ENCODE measurements at regions not wholly inside any gene's neighbourhood (a gene's known extent, or its start where the extent isn't known, plus 50 kb on each side); places are given as distances from the start of the nearest gene placed in this dataset.
"Not testable (repeated sequence)": the region's sequence is repeated elsewhere in the genome, so short reads cannot be mapped to it uniquely, and the experiment has no call there.

DNA sequence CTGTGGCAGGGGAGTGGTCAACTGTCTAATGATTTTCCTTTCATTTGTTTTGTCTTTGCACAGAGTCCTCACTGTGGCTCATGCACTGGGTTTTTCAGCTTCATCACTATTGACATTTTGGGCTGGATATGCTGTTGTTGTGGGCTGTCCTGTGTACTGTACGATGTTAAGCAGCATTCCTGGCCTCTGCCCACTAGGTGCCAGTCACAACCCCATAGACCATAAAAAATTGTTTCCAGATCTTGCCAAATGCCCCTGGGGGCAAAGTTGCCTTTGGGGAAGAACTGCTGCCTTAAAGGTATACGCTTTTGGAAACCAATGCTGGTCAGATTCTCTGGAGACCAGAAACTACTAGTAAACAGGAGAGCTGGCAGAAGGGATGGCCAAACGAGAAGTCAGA lies 310.4 kb downstream of the SPRY2 start:
- no peak for DNase-seq

DNA sequence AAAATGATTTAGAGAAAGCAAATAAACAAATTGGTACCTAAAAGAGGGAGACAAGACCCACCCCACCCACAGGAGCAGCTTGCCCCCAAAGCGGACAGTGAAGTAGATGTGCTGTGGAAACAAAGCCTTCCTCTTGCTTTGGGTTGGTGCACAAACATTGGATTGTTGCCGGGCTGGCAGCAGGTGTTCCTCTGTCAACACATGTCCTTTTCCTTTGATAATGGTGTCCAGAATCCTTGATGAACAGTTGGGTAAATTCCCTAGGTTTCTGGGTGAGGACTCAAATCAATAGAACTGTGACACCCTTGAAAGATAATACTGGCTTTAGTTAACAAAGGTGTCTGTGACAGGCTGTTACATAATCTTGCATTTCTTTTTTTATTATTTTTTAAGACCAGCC lies 311.8 kb downstream of the SPRY2 start:
- no peak for DNase-seq

DNA sequence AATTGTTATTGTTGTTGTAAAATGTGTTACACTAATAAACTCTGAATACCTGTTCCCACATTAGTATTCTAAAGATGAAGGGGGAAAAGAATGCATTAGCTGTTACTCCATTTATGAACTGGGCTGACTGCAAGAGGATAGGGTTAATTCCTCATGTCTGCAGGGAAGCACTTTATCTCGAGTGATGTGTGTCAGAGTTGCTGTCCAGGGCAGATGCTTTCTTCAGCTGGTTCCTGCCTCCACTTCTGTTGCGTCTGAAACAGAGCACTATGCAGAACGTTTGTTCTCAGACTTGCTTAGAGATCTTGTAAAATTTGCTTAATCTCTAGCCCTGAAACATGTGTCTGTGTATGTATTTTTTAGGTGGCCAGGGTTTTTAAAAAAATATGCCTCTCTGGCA lies 318.8 kb downstream of the SPRY2 start:
- no peak for DNase-seq

DNA sequence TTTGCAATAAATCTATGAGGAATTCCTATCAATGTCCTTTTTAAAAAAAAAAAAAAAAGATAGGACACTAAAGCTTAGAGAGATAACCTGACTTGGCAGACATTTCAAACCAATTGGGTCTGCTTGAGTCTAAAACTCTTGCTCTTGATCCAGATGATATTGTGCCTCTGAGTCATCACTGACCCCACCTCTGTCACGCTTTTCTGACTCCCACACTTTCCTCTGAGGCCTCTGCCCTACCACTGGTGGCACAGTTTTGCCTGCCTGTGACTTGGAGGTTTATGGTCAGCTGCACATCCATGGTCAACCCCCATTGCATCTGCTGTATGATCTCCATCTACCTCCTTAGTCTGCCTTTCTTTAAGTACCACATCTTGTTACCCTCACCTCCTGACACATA lies 328.7 kb downstream of the SPRY2 start:
- DNase-seq: no peak

DNA sequence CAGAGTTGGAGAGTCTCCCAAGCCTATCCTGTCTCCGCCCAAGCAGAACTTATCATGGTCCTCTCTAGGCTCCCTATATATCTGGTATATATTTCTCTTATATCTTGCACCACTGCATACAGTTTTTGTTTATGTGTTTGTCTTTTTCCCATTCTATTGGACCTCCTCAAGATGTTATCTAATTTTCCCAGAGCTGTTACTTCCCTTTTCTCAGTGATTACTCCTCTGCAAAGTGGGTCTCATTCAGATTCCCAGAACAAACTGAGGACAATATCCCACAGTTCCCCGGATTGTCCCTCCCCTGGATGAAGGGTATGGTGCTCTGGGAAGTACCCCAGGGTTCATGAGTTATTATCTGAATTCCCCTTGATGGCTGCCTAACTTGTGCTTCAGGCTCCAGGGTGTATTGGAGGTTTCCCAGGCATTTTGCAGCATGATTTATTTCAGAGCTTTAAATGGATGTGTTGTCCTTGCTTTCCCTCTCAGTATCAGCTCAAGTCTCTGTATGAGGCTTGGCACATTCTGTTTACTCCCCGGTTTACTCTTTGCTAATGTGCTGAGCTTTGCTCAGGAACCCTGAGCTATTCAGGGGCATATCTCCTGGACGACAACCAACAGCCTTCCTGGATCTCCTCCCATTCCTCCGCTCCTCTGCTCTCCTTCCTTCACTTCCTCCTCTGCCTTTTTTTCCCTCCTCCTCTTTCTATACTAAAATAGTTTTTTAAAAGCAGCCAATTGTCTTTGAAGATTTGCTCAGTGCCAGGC lies 329.3 kb downstream of the SPRY2 start:
- DNase-seq: no peak

DNA sequence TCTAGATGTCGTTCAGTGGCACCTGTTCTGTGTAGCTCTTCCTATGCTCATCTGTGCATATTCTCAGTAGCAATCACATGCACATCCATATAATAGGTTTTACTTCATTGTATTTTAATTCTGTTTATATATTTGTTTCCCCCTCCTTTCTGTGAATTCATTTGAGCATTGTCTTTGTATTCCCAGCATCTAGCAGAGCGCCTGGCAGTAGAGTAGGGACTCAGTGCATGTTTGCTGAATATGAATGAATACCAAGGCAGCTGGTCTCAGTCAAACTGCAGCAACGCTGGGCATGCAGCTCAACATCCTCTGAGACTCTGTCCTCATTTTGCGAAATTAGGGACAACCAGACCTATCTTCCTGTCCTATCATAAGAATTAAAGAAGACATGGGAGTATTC lies 330.1 kb downstream of the SPRY2 start:
- DNase-seq: no peak

DNA sequence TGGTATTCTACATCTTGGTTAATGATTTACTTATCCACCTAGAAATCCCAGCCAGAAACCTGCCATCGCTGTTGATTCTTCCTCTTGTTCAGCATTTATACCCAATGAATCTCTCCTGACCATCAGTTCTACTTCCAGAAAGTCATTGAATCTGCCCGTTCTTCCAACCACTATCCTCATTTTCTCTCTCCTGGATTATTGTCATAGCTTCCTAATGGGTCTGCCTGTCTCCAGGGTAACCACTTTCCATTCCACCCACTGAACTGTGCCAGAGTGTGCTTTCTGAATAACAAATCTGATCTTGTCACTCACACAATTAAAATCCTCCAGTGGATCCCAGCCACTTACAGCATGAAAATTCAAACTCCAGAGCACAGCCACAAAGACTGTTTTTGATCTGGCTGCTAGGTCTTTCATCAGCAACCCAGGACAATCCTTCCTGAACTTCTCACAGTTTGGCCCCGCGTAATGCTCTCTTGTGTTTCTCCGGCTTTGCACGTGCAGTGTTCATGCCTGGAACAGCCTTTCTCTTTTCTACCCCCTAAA lies 330.6 kb downstream of the SPRY2 start:
- no peak for DNase-seq

DNA sequence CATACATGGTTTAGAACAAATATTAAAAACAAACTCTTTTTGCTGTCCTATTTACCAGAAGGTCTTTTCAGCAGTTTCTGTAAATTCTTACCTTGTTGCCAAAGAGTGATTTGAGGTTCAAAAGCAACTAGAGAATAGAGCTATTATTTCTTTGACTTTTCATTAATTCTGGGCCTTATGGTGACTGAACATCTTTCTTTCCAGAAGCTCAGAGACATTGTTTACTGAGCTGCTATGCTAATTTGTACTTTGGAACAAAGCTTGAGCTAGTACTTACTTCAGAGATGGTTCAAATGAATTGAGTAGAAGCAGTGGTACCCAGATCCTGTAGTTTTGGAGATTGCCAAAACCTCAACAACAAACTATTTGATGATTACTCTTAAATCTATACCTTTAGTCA lies 331.2 kb downstream of the SPRY2 start:
- no peak for DNase-seq

DNA sequence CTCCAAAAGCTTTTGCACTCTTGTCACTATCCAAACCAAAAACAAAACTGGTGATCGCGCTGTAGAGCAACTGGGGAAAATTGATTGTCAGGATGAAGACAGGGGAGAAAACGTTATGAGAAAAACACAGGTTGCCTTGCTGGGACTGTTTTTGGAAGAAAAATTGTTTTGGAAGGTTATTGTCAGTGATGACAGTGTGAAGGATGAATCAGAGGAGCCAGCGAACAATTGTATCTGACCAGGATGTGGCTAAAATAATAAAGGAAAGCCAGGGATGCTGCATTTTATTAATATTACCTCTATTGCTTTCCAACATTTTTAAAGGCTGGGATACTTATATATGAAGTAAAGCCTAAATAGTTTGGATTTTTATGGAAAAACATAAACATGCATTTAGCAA lies 334.0 kb downstream of the SPRY2 start:
- DNase-seq: no peak

DNA sequence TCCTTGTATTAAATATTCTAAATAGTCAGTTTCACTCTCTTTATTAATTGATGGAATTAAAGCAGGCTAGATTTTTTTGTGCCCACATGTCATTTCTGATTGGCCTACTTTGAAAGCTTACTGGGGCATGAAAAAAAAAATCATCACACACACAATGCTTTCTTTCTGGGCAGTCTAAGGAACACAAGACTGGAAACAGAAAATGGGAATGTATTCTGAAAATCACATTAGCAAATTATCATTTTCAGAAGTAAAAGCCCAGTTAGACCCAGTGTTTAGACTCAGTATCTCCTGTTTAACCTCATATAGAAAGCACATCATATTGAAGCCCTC lies 339.4 kb downstream of the SPRY2 start:
- DNase-seq: no peak

DNA sequence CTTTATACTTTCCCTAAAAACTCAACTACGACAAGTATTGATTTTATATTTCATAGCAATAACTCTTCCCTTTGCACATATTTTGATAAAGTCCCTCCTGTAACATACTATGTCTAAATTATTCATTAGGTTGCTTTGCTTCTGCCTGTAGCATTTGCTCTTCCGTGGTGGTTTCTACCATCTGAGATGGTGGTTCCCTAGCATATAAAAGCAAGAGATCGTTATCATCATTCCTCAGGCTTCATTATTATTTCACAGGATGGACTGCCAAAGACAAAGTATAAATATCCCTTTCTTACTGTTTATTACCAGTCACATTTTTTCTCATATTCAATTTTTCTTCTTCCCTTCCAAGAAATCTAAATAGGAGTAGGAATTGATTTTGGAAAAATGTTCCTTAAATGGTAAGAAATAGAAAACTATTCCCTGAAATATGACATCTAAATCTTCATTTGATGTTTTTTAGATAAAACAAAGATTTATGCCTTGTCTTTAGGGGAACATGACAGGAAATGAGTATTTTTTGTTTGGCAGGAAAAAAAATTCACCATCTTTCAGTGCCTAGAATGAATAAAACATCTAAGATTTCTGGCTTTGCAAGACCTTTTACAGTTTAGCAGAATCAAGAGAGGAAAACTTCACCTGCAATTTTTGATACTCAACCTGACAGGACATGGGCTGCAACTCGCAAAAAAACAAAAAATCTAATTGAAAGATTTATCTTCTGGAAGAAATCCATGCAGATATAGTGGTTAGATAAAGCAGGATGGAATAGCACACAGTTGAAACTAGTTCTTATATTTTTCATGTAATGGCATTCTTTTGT lies 340.0 kb downstream of the SPRY2 start:
- DNase-seq: no peak

DNA sequence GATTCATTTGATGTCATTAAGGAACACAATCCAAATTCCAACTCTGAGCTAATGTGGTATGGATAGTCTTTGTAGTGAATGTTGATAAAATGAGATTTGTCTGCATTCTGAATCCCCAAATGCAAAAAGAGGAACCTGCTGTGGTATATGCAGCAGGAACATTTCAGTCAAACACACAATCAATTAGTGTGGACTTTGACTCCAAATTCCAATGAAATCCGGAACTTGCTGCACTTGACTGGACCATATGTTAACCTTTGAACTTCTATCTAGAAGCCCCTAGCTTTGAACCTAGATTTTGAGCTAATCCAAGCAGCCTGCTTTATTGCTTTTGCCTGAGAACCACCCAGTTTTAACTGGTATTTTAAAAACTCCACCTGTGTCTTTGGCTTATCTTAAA lies 341.3 kb downstream of the SPRY2 start:
- no peak for DNase-seq

DNA sequence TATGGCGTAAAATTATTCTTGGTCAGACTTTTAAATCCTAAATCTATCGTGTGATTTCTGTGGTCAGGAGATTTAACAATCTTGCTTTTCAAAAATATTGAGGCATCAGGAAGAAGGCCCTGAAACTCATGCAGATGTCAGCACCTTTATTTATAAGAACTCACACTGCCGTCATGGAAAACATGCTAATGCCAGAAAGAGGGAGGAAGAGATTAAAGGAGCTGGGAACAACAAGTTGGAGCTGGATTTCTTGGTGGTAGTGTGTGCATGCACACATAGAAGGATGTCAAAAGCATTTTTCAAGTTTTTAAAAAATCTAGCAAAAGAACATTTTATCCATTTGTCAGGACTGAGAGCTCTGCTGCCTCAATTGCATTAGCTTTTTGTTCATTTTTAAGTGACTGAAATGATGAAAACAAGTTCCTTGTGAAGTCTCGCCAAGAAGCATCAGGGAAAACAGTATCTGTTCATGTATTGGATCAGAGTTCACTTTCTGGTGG lies 342.5 kb downstream of the SPRY2 start:
- DNase-seq: no peak

DNA sequence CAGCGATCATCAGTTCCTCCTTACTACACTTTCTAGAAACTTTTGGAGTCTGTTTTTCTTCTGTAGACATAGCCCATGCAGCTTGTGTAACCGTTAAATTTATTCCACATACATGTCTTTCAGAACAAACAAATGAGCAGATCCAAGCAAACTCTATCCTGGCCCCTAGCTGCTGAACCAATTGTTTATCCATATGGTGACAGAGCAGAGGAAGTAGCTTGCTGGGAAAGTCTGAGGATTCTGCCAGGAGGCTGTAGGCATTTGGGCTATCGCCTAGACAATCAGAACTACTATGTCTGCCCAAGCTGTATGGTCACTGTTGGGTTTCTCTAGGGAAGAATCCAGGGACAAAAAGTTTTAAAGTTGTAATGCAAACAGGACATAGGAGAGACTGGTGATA lies 343.7 kb downstream of the SPRY2 start:
- no peak for DNase-seq

DNA sequence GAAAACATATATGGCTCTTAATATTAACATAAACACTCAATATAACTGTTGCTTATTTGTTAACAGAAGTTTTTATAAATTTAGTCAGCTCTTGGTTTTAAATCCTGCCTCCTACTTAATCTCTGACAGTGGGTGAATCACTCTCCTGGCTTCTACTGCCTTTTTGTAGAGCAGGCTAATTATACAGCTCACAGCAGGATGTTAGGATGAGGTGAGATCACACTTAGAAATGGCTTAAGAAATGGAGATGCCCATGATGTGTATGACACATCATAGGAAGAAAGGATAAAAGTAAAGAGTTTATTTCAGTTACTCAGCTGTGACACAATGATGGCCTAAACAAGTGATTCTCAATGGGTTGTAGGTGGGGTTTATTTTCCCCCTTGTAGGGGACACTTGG lies 345.6 kb downstream of the SPRY2 start:
- DNase-seq: peak; percentile 80

DNA sequence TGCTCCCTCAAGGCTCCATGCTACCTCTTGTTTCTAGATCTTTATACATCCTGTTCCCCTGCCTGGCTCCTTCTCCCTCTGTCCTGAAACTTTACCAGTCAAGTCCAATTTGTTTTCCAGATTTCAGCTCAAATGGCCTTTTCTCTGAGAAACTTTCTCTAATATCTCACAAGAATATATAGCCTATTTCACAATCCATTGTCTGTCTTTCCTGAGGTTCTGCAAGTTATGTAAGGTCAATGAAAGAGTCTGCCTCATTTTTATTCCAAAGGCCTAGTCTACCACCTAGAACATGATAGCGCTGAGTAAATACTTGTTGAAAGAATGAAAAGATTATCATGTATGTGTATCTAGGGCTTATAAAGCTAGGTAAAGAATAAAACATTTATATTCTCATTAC lies 348.8 kb downstream of the SPRY2 start:
- no peak for DNase-seq

DNA sequence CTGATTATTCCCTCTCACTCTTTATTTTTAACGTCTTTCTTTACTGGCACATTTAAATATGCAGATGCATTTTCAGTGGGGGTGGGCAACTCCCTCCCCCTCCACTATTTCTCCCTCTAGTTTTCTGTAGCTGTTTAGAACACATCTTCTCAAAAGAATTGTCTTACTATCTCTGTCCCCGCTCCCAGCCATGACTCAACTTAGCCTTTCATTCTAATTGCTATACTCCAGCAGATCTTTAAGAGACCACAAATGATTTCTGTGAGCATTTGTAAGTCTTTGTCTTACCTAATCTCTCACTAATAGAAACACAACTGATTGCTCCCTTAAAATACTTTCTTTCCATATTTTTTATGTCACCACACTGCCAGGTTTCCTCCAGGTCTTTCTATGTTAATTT lies 350.9 kb downstream of the SPRY2 start:
- DNase-seq: peak; percentile 15

DNA sequence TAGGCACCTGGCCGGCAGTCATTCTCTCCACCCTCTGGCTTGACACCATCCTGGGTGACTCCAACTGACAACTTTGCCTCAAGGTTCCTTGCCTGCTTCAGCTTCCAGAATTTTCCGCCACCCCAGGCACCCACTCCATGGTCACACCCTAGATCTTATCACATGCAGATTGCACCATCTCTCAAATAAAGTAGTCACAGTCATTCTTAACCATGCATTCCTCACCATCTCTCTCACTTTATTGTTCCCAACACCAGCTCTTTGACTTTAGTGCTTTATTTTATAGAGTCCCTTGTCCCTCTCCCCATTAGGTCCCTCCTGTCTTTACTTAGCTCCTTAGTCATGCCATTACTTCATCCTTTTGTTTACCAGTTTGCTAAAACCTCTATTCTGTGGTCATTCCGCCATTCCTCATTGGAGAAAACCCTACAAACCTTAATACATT lies 351.7 kb downstream of the SPRY2 start:
- DNase-seq: no peak

DNA sequence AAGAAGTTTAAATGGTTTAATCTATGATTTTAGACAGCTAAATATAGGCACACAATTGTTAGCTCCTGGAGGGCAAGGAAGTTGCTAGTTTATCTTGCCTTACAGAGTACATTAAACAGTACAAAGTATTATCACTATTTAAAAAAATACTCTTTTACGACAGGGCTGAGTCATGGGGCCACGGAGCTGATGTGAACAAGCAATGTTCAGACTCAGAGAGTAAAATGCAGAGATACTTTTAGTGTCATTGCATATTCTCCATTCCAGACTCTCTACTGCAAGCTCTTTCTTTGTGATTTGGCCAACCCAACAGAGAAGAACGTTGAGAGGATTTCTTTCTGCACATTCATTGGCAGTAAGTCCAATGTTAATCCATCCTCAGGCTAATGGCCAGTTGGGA lies 352.4 kb downstream of the SPRY2 start:
- DNase-seq: peak; percentile 49

DNA sequence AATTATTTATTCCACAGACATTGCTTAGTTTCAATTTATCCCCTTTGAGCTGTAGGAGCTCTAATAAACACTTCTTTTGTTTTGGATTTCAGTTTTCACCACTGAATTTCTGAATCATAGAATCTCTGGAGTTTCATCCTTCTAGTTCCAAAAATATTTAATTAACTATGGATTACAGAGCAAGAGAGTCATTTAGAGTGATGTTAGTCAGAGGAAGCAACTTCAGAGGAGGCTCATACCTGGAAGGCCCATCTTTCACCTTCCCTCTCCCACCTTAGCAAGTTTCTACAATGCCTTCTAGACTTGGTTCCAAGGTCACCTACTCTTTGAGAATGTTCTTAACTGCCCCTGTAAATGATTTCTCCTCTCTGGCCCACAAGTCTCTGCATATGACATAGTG lies 353.2 kb downstream of the SPRY2 start:
- DNase-seq: no peak

DNA sequence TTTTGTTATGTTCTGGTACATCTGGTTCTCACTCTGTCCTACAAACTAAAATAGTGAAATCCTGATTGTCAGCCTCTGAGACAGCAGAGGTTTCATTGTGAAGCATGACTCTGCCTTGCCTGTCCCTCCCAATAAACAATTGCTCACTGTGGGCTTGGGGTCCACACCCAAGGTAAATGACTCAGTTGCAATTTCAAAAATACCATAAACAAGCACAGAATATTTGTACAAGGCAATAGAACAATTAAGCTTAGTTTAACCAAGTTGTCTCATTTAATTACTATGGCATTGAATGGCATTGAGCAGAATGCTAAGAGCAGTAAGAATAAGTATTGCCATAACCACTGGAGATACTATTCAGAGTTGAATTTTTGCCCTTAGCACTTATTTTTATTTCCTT lies 353.6 kb downstream of the SPRY2 start:
- DNase-seq: no peak

DNA sequence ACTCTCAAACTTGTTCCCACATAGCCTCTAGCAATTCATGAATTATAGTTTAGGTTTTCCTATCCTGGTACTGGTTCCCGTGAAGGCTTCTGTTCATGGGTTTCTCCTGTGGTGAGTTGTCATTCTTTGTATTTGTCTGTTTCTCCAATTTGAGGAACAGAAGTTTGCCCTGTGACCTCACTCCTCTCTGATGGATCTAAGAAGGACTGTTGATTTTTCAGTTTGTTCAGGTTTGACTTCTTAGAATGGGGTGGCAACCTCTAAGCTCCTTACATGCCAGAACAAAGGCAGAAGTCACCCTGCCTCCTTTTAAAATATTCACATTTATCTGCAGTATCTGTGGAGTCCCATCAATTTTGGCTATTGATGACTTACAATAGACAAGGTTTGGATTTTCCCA lies 354.0 kb downstream of the SPRY2 start:
- DNase-seq: no peak

DNA sequence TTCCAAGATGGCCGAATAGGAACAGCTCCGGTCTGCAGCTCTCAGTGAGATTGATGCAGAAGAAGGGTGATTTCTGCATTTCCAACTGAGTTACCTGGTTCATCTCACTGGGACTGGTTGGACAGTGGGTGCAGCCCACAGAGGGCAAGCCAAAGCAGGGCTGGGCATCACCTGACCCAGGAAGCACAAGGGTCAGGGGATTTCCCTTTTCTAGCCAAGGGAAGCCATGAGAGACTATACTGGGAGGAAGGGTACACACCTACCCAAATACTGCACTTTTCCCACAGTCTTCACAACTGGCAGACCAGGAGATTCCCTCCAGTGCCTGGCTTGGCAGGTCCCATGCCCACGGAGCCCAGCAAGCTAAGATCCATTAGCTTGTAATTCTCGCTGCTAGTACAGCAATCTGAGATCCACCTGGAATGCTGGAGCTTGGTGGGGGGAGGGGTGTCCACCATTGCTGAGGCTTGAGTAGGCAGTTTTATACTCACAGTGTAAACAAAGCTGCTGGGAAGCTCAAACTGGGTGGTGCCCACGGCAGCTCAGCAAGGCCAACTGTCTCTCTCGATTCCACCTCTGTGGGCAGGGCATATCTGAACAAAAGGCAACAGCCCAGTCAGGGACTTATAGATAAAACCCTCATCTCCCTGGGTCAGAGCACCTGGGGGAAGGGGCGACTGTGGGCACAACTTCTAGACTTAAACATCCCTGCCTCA lies 365.8 kb downstream of the SPRY2 start:
- not testable (repeated sequence) for DNase-seq
